Fibroblast of lung (primary cell): ENCODE measurements at regions not wholly inside any gene's neighbourhood (a gene's known extent, or its start where the extent isn't known, plus 50 kb on each side); places are given as distances from the start of the nearest gene placed in this dataset.
"Not testable (repeated sequence)": the region's sequence is repeated elsewhere in the genome, so short reads cannot be mapped to it uniquely, and the experiment has no call there.

Experiments used
- DNase-seq, 2 donors: peaks; one replicate each; pipeline versions ENCODE4 v3.0.0 to v3.0.0-alpha.2; 2010; ENCODE audit warnings: low read depth in 2 of 2
- H2AFZ ChIP-seq: 2 replicates; pipeline ENCODE4 v1.5.1; 2012; ENCODE audit warnings: low read length, control low read depth, inconsistent platforms
- H3K27ac ChIP-seq: 2 replicates; pipeline ENCODE4 v1.5.1; 2011; ENCODE audit warnings: low read length, control low read depth; ENCODE audit not compliant: insufficient read depth
- H3K27me3 ChIP-seq: 2 replicates; pipeline ENCODE4 v1.5.1; 2011; ENCODE audit warnings: mild to moderate bottlenecking, low read length; ENCODE audit not compliant: control insufficient read depth, insufficient read depth
- H3K36me3 ChIP-seq: 2 replicates; pipeline ENCODE4 v1.5.1; 2011; ENCODE audit warnings: low read length; ENCODE audit not compliant: control insufficient read depth, insufficient read depth
- H3K4me1 ChIP-seq: 2 replicates; pipeline ENCODE4 v1.5.1; 2011; ENCODE audit warnings: low read length; ENCODE audit not compliant: control insufficient read depth, insufficient read depth; ENCODE audit errors: extremely low read depth
- H3K4me2 ChIP-seq: 2 replicates; pipeline ENCODE4 v1.5.1; 2011; ENCODE audit warnings: low read length, control low read depth; ENCODE audit not compliant: insufficient read depth; ENCODE audit errors: extremely low read depth
- H3K4me3 ChIP-seq, 4 experiments: fragments of 200-600 bp in 1 of 4; sonication (generic) in 1 of 4; replicated peaks in 1 of 4; 2 replicates each; pipeline ENCODE4 v1.5.1; 2011 to 2016; ENCODE audit warnings: low read length in 4 of 4, low read depth in 3 of 4, mild to moderate bottlenecking in 3 of 4, control low read depth in 2 of 4, inconsistent platforms in 1 of 4, mixed read lengths in 1 of 4; ENCODE audit not compliant: insufficient read depth in 1 of 4; ENCODE audit errors: control extremely low read depth in 1 of 4
- H3K79me2 ChIP-seq: 2 replicates; pipeline ENCODE4 v1.5.1; 2012; ENCODE audit warnings: mild to moderate bottlenecking, low read length, inconsistent platforms; ENCODE audit not compliant: control insufficient read depth, insufficient read depth
- H3K9ac ChIP-seq: 2 replicates; pipeline ENCODE4 v1.5.1; 2011; ENCODE audit warnings: mild to moderate bottlenecking, low read length, control low read depth; ENCODE audit not compliant: insufficient read depth
- H3K9me3 ChIP-seq: 2 replicates; pipeline ENCODE4 v1.5.1; 2012; ENCODE audit warnings: low read depth, low read length; ENCODE audit not compliant: control insufficient read depth, insufficient read depth
- H4K20me1 ChIP-seq: 2 replicates; pipeline ENCODE4 v1.5.1; 2011; ENCODE audit warnings: low read length; ENCODE audit not compliant: control insufficient read depth, insufficient read depth; ENCODE audit errors: extremely low read depth
- EZH2 ChIP-seq: IDR thresholded peaks from 2 replicates; pipeline ENCODE4 v1.5.1; 2012; ENCODE audit warnings: low read length, control low read depth, mild to moderate bottlenecking; ENCODE audit errors: missing control alignments
- TF ChIP-seq, protein P1 (sequence below), 2 donors: IDR thresholded peaks in 1 of 2; conservative IDR thresholded peaks in 1 of 2; 1 replicate in 1 of 2; 2 replicates in 1 of 2; pipeline ENCODE4 v1.5.1; 2011 to 2012; ENCODE audit warnings: low read length in 2 of 2, control low read depth in 1 of 2, inconsistent platforms in 1 of 2, low read depth in 1 of 2, mild to moderate bottlenecking in 1 of 2

DNA sequence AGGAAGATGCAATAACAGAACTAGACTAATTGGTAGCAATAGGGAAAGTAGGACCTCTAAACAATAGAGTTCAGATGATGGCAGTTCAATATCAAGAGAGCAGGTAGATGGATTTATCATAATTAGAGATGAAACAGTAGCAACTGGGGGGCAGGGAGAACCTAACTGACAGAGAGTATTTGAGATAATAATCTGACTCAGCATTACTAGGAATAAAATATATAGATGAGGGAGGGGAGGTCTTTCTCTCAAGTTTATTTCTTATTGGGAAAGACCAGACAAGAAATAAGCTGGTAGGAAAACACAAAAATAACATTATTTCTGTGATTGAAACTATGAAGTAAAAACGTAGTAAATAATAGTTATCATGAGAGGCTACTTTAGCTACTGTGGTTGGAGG is 1656.7 kb upstream of the B3GALT2 start:
- no peak overlapping the region for H3K9ac ChIP-seq
- TF ChIP-seq, protein P1, sequence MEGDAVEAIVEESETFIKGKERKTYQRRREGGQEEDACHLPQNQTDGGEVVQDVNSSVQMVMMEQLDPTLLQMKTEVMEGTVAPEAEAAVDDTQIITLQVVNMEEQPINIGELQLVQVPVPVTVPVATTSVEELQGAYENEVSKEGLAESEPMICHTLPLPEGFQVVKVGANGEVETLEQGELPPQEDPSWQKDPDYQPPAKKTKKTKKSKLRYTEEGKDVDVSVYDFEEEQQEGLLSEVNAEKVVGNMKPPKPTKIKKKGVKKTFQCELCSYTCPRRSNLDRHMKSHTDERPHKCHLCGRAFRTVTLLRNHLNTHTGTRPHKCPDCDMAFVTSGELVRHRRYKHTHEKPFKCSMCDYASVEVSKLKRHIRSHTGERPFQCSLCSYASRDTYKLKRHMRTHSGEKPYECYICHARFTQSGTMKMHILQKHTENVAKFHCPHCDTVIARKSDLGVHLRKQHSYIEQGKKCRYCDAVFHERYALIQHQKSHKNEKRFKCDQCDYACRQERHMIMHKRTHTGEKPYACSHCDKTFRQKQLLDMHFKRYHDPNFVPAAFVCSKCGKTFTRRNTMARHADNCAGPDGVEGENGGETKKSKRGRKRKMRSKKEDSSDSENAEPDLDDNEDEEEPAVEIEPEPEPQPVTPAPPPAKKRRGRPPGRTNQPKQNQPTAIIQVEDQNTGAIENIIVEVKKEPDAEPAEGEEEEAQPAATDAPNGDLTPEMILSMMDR (conservative IDR thresholded peaks at IDR 0.05 in 1 of 2, IDR thresholded peaks at IDR 0.05 in 1 of 2; ENCODE audit: low read depth in 1 of 2, low read length in 2 of 2), result no peak
- H3K79me2 ChIP-seq, result no peaks in the 10 kb centered on the region
- no peaks in the 10 kb centered on the region for H3K4me1 ChIP-seq
- no peak overlapping the region for H3K4me2 ChIP-seq
- H3K4me3 ChIP-seq, result no peak overlapping the region
- DNase-seq, result no peak
- H3K27ac ChIP-seq, result no peak overlapping the region
- no peak overlapping the region for H2AFZ ChIP-seq
- H4K20me1 ChIP-seq, result no peaks in the 10 kb centered on the region
- no peaks in the 10 kb centered on the region for H3K27me3 ChIP-seq
- no peaks in the 10 kb centered on the region for H3K9me3 ChIP-seq
- H3K36me3 ChIP-seq, result no peaks in the 10 kb centered on the region

DNA sequence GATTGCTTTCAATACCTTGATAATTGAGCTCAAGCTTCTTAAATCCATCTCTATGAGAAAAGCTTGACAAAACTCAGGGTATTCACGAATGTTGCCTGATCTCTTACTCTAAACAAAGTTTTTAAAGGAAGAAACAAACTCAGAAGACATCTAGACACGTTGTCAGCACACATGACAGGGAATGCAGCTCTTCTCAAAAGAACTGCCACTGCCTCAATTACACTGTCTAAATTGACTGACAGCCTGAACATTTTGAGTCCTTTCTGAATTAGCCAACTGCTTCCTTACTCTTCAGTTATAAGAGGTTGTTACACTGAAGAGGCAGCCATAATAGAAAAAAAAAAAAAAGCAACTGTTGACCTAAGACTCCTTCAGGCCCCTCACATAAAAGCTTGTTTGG is 1646.7 kb upstream of the B3GALT2 start:
- Histone ChIP-seq H3K4me2 (no peak overlapping the region), H3K79me2 (no peaks in the 10 kb centered on the region), H3K4me1 (no peaks in the 10 kb centered on the region), H4K20me1 (no peaks in the 10 kb centered on the region), H3K36me3 (no peaks in the 10 kb centered on the region), H3K4me3 (no peak overlapping the region), H3K27ac (no peak overlapping the region), H3K9ac (no peak overlapping the region), H3K9me3 (no peaks in the 10 kb centered on the region), H3K27me3 (no peaks in the 10 kb centered on the region), H2AFZ (no peak overlapping the region)
- TF ChIP-seq, protein P1 (conservative IDR thresholded peaks at IDR 0.05 in 1 of 2, IDR thresholded peaks at IDR 0.05 in 1 of 2; ENCODE audit: low read depth in 1 of 2, low read length in 2 of 2), result no peak
- TF ChIP-seq EZH2, result no peak
- no peak for DNase-seq

DNA sequence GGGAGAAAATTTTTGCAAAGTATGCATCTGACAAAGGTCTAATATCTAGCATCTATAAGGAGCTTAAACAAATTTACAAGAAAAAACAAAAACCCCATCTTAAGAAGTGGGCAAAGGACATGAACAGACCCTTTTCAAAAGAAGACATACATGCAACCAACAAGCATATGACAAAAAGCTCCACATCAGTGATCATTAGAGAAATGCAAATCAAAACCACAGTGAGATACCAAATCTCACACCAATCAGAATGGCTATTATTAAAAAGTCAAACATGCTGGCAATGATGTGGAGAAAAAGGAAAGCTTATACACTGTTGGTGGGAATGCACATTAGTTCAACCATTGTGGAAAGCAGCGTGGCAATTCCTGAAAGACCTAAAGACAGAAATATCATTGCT is 1645.2 kb upstream of the B3GALT2 start:
- H3K9me3 ChIP-seq, H2AFZ ChIP-seq, H3K4me2 ChIP-seq, H3K27ac ChIP-seq, H3K79me2 ChIP-seq, H3K4me1 ChIP-seq, H4K20me1 ChIP-seq, DNase-seq, H3K9ac ChIP-seq, H3K36me3 ChIP-seq, H3K27me3 ChIP-seq, H3K4me3 ChIP-seq: not testable (repeated sequence)

DNA sequence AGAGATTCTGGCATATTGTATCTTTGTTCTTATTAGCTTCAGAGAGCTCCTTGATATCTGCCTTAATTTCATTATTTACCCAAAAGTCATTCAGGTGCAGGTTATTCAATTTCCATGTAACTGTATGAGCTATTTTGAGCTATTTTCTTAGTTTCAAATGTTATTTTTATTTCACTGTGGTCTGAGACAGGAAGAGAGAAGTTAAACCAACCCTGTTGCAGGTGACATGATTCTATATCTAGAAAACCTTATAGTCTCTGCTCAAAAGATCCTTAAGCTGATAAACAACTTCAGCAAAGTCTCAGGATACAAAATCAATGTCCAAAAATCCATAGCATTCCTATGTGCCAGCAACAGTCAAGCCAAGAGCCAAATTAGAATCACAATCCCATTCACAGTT is 1644.0 kb upstream of the B3GALT2 start:
- Histone ChIP-seq H3K27ac (no peak overlapping the region), H3K36me3 (no peaks in the 10 kb centered on the region), H3K9ac (no peak overlapping the region), H3K4me3 (no peak overlapping the region), H3K4me1 (no peaks in the 10 kb centered on the region), H2AFZ (no peak overlapping the region), H3K27me3 (no peaks in the 10 kb centered on the region), H3K79me2 (no peaks in the 10 kb centered on the region), H4K20me1 (no peaks in the 10 kb centered on the region), H3K4me2 (no peak overlapping the region), H3K9me3 (no peaks in the 10 kb centered on the region)
- DNase-seq, result no peak
- TF ChIP-seq, protein P1 (conservative IDR thresholded peaks at IDR 0.05 in 1 of 2, IDR thresholded peaks at IDR 0.05 in 1 of 2; ENCODE audit: low read depth in 1 of 2, low read length in 2 of 2), result no peak
- no peak for TF ChIP-seq EZH2
